HCT116 (cell line): ENCODE measurements at regions not wholly inside any gene's neighbourhood (a gene's known extent, or its start where the extent isn't known, plus 50 kb on each side); places are given as distances from the start of the nearest gene placed in this dataset.

Experiments
- ATAC-seq: fragments of 200-7000 bp; cut with Tn5 transposase; 2 replicates; pipeline ENCODE4 v1.9.1; 2020; ENCODE audit warnings: mild to moderate bottlenecking, moderate library complexity
- BruUV-seq: library from RNA; stranded (reverse); fragments of 400-500 nt; replicated peaks from 2 replicates; lab custom pipeline; 2021; lab: Mats Ljungman, UMichigan
- CTCF ChIA-PET: fragments of 300-600 bp; sonication (Branson Sonifier 250); formaldehyde crosslinking; loops from one replicate; lab custom pipeline; 2021; ENCODE audit warnings: antibody characterized with exemption; lab: Charles Lee
- POLR2A ChIA-PET: fragments of 300-600, 350-600 bp; sonication (Branson Sonifier 250); formaldehyde crosslinking; loops from one replicate; lab custom pipeline; 2021; ENCODE audit warnings: antibody characterized with exemption; lab: Charles Lee
- RAD21 ChIA-PET, 2 experiments: fragments of 300-600 bp; sonication (Branson Sonifier 250); formaldehyde crosslinking; loops; one replicate each; lab custom pipeline; 2023; ENCODE audit warnings: low total read pairs in 2 of 2; ENCODE audit not compliant: uncharacterized antibody in 2 of 2, unreplicated experiment in 2 of 2, low non-redundant PET in 1 of 2; lab: Charles Lee
- DNase-seq: peaks from one replicate; pipeline ENCODE4 v3.0.0-alpha.2; 2010; ENCODE audit warnings: low read depth, low spot score
- H2AFZ ChIP-seq: fragments of 200-600 bp; shearing (Covaris generic), sonication (generic); 2 replicates; pipeline ENCODE4 v1.6.1; 2017; ENCODE audit warnings: low read depth, mixed run types, mixed read lengths, antibody characterized with exemption, low read length; ENCODE audit not compliant: poor library complexity, severe bottlenecking
- H3K27ac ChIP-seq: 2 replicates; pipeline ENCODE4 v1.5.1; 2012; ENCODE audit warnings: low read depth, low read length
- H3K27me3 ChIP-seq: fragments of 200-600 bp; sonication (generic); 2 replicates; pipeline ENCODE4 v1.6.1; 2016; ENCODE audit warnings: mixed run types, low read length, mixed read lengths; ENCODE audit not compliant: insufficient read depth
- H3K36me3 ChIP-seq, 2 experiments: fragments of 200-500 bp in 1 of 2; fragments of 200-600 bp in 1 of 2; sonication (Bioruptor generic) in 1 of 2; sonication (generic) in 1 of 2; 2 replicates each; pipeline versions ENCODE4 v1.5.1 to v1.6.1; 2014 to 2016; ENCODE audit warnings: low read length in 2 of 2, inconsistent platforms in 1 of 2, mixed read lengths in 1 of 2, mixed run types in 1 of 2; ENCODE audit not compliant: insufficient read depth in 2 of 2, control insufficient read depth in 1 of 2
- H3K4me1 ChIP-seq, 2 experiments: fragments of 200-600 bp in 1 of 2; sonication (generic) in 1 of 2; 2 replicates each; pipeline versions ENCODE4 v1.5.1 to v1.6.1; 2012 to 2017; ENCODE audit warnings: low read length in 2 of 2, inconsistent platforms in 1 of 2, mild to moderate bottlenecking in 1 of 2, mixed read lengths in 1 of 2, mixed run types in 1 of 2, moderate library complexity in 1 of 2; ENCODE audit not compliant: insufficient read depth in 2 of 2, control insufficient read depth in 1 of 2
- H3K4me2 ChIP-seq: fragments of 200-600 bp; sonication (generic); 2 replicates; pipeline ENCODE4 v1.6.1; 2017; ENCODE audit warnings: mixed run types, low read length, mixed read lengths
- H3K4me3 ChIP-seq, 2 experiments: fragments of 200-600 bp in 1 of 2; sonication (generic) in 1 of 2; replicated peaks in 1 of 2; 2 replicates each; pipeline ENCODE4 v1.5.1; 2011 to 2016; ENCODE audit warnings: low read length in 2 of 2, control low read depth in 1 of 2, low read depth in 1 of 2, mild to moderate bottlenecking in 1 of 2, mixed read lengths in 1 of 2, mixed run types in 1 of 2
- H3K79me2 ChIP-seq: fragments of 200-600 bp; sonication (generic); 2 replicates; pipeline ENCODE4 v1.6.1; 2017; ENCODE audit warnings: mild to moderate bottlenecking, mixed run types, low read length, moderate library complexity, mixed read lengths; ENCODE audit not compliant: insufficient read depth
- H3K9ac ChIP-seq: fragments of 200-600 bp; sonication (generic); 2 replicates; pipeline ENCODE4 v1.6.1; 2016; ENCODE audit warnings: low read length, mixed read lengths
- H3K9me2 ChIP-seq: fragments of 200-600 bp; sonication (generic), shearing (Covaris generic); 2 replicates; pipeline ENCODE4 v1.6.1; 2017; ENCODE audit warnings: mixed run types, mild to moderate bottlenecking, moderate library complexity; ENCODE audit not compliant: insufficient read depth
- H3K9me3 ChIP-seq, 2 experiments: fragments of 200-500 bp in 1 of 2; fragments of 200-600 bp in 1 of 2; sonication (Bioruptor generic) in 1 of 2; sonication (generic) in 1 of 2; 2 replicates each; pipeline ENCODE4 v1.6.1; 2014 to 2017; ENCODE audit warnings: low read length in 2 of 2, mixed read lengths in 2 of 2, inconsistent platforms in 1 of 2, low read depth in 1 of 2, mild to moderate bottlenecking in 1 of 2, mixed run types in 1 of 2, moderate library complexity in 1 of 2; ENCODE audit not compliant: control insufficient read depth in 1 of 2, insufficient read depth in 1 of 2
- H4K20me1 ChIP-seq: fragments of 200-600 bp; sonication (generic), shearing (Covaris generic); 2 replicates; pipeline ENCODE4 v1.6.1; 2017; ENCODE audit warnings: mixed run types, mild to moderate bottlenecking, moderate library complexity; ENCODE audit not compliant: insufficient read depth
- CBX3 ChIP-seq: IDR thresholded peaks from 2 replicates; pipeline ENCODE4 v1.6.1; 2012; ENCODE audit warnings: low read depth
- CEBPB ChIP-seq: IDR thresholded peaks from 2 replicates; pipeline ENCODE4 v1.6.1; 2012; ENCODE audit warnings: low read depth
- ELF1 ChIP-seq: IDR thresholded peaks from 2 replicates; pipeline ENCODE4 v1.6.1; 2012; ENCODE audit warnings: low read depth, borderline replicate concordance
- EZH2phosphoT487 ChIP-seq: fragments of 200-600 bp; IDR thresholded peaks from 2 replicates; pipeline ENCODE4 v1.6.1; 2018; ENCODE audit warnings: antibody characterized with exemption, borderline replicate concordance
- JUND ChIP-seq: IDR thresholded peaks from 2 replicates; pipeline ENCODE4 v1.6.1; 2012
- POLR2AphosphoS5 ChIP-seq: IDR thresholded peaks from 2 replicates; pipeline ENCODE4 v1.6.1; 2011; ENCODE audit warnings: mild to moderate bottlenecking, low read depth, low read length, moderate library complexity
- SP1 ChIP-seq: IDR thresholded peaks from 2 replicates; pipeline ENCODE4 v1.6.1; 2012; ENCODE audit warnings: low read depth
- SRF ChIP-seq: IDR thresholded peaks from 2 replicates; pipeline ENCODE4 v1.6.1; 2012; ENCODE audit warnings: low read depth
- TCF7L2 ChIP-seq: IDR thresholded peaks from 2 replicates; pipeline ENCODE4 v1.7.0; 2011; ENCODE audit warnings: borderline replicate concordance, inconsistent platforms; ENCODE audit not compliant: insufficient read depth, insufficient read length; ENCODE audit errors: extremely low read depth
- YY1 ChIP-seq: IDR thresholded peaks from 2 replicates; pipeline ENCODE4 v1.6.1; 2011; ENCODE audit warnings: low read length, low read depth, moderate library complexity, mild to moderate bottlenecking; ENCODE audit not compliant: insufficient replicate concordance; ENCODE audit errors: extremely low read depth
- ZFX ChIP-seq: fragments of 450-650 bp; IDR thresholded peaks from 2 replicates; pipeline ENCODE4 v1.6.1; 2017
- ZNF274 ChIP-seq: fragments of 200-500 bp; sonication (Bioruptor generic); IDR thresholded peaks from 2 replicates; pipeline ENCODE4 v1.6.1; 2014; ENCODE audit warnings: mild to moderate bottlenecking, low read depth, low read length, inconsistent platforms
- intact Hi-C: fragments of 100-400 bp; cut with micrococcal nuclease; formaldehyde crosslinking; loops from 2 replicates; pipeline ENCODE4 v1.10.0; 2022
- TF ChIP-seq, protein P1 (sequence below): IDR thresholded peaks from 2 replicates; pipeline ENCODE4 v1.6.1; 2012; ENCODE audit warnings: low read depth
- TF ChIP-seq, protein P2 (sequence below): IDR thresholded peaks from 2 replicates; pipeline ENCODE4 v1.6.1; 2011; ENCODE audit warnings: mild to moderate bottlenecking, low read length, moderate library complexity; ENCODE audit not compliant: insufficient replicate concordance; ENCODE audit errors: extremely low read depth

GRCh38 chr12:92089559-92089958 lies 56.1 kb downstream of the BTG1 start:
- no peak overlapping the region for H2AFZ ChIP-seq
- no peaks in the 10 kb centered on the region for H3K9me3 ChIP-seq
- TF ChIP-seq SRF (no peak), CEBPB (no peak), ELF1 (no peak), POLR2AphosphoS5 (no peak), ZNF274 (no peak), ZFX (no peak)
- H3K79me2 ChIP-seq: no peaks in the 10 kb centered on the region
- no peak for DNase-seq
- ATAC-seq: no peak
- ChIA-PET POLR2A (no interaction called here), CTCF (no interaction called here), RAD21 (no interaction called here)
- H3K4me3 ChIP-seq: no peak overlapping the region
- H3K27me3 ChIP-seq: no peaks in the 10 kb centered on the region
- no peak overlapping the region for H3K9ac ChIP-seq
- H3K9me2 ChIP-seq: no peaks in the 10 kb centered on the region
- H3K4me1 ChIP-seq: peaks cover 0 to 6% of the 10 kb centered on the region in 2 experiments; a peak in 3 of 4 replicates
- no peak overlapping the region for H3K4me2 ChIP-seq
- H3K27ac ChIP-seq: no peak overlapping the region
- no peaks in the 10 kb centered on the region for H3K36me3 ChIP-seq
- H4K20me1 ChIP-seq: no peaks in the 10 kb centered on the region
- no TSS peak for BruUV-seq
- intact Hi-C loops: no loop called here

- Histone ChIP-seq H3K9ac (no peak overlapping the region), H3K9me2 (no peaks in the 10 kb centered on the region), H3K27ac (no peak overlapping the region), H3K79me2 (no peaks in the 10 kb centered on the region), H3K4me3 (no peak overlapping the region), H3K9me3 (no peaks in the 10 kb centered on the region), H3K36me3 (no peaks in the 10 kb centered on the region), H3K4me1 (no peaks in the 10 kb centered on the region), H4K20me1 (no peaks in the 10 kb centered on the region), H2AFZ (no peak overlapping the region), H3K27me3 (no peaks in the 10 kb centered on the region), H3K4me2 (no peak overlapping the region)
- ATAC-seq (no peak), DNase-seq (no peak)
- ChIA-PET RAD21 (no interaction called here), POLR2A (no interaction called here), CTCF (no interaction called here)
- intact Hi-C loops: no loop called here
- BruUV-seq: no TSS peak
- no peak for TF ChIP-seq TCF7L2
- TF ChIP-seq, protein P1, sequence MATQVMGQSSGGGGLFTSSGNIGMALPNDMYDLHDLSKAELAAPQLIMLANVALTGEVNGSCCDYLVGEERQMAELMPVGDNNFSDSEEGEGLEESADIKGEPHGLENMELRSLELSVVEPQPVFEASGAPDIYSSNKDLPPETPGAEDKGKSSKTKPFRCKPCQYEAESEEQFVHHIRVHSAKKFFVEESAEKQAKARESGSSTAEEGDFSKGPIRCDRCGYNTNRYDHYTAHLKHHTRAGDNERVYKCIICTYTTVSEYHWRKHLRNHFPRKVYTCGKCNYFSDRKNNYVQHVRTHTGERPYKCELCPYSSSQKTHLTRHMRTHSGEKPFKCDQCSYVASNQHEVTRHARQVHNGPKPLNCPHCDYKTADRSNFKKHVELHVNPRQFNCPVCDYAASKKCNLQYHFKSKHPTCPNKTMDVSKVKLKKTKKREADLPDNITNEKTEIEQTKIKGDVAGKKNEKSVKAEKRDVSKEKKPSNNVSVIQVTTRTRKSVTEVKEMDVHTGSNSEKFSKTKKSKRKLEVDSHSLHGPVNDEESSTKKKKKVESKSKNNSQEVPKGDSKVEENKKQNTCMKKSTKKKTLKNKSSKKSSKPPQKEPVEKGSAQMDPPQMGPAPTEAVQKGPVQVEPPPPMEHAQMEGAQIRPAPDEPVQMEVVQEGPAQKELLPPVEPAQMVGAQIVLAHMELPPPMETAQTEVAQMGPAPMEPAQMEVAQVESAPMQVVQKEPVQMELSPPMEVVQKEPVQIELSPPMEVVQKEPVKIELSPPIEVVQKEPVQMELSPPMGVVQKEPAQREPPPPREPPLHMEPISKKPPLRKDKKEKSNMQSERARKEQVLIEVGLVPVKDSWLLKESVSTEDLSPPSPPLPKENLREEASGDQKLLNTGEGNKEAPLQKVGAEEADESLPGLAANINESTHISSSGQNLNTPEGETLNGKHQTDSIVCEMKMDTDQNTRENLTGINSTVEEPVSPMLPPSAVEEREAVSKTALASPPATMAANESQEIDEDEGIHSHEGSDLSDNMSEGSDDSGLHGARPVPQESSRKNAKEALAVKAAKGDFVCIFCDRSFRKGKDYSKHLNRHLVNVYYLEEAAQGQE: no peak
- no peak for TF ChIP-seq SP1
- TF ChIP-seq ZNF274: no peak
- TF ChIP-seq JUND: no peak
- TF ChIP-seq YY1: no peak
- TF ChIP-seq, protein P2, sequence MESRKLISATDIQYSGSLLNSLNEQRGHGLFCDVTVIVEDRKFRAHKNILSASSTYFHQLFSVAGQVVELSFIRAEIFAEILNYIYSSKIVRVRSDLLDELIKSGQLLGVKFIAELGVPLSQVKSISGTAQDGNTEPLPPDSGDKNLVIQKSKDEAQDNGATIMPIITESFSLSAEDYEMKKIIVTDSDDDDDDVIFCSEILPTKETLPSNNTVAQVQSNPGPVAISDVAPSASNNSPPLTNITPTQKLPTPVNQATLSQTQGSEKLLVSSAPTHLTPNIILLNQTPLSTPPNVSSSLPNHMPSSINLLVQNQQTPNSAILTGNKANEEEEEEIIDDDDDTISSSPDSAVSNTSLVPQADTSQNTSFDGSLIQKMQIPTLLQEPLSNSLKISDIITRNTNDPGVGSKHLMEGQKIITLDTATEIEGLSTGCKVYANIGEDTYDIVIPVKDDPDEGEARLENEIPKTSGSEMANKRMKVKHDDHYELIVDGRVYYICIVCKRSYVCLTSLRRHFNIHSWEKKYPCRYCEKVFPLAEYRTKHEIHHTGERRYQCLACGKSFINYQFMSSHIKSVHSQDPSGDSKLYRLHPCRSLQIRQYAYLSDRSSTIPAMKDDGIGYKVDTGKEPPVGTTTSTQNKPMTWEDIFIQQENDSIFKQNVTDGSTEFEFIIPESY: no peak
- no peak for TF ChIP-seq EZH2phosphoT487
- TF ChIP-seq CBX3: no peak
- no peak for TF ChIP-seq ZFX
Measured at GRCh38 chr12:92088805-92089204, 56.8 kb downstream of the BTG1 start.
